HG03097 (cell line): ENCODE measurements at regions not wholly inside any gene's neighbourhood (a gene's known extent, or its start where the extent isn't known, plus 50 kb on each side); places are given as distances from the start of the nearest gene placed in this dataset.
A peak's percentile ranks its signal among the peaks of the same experiment; 100 is the strongest.

Experiments used
- ATAC-seq: cut with Tn5 transposase; IDR thresholded peaks from one replicate; pipeline ENCODE4 v1.9.1; 2021; ENCODE audit not compliant: unreplicated experiment, low FRiP score

DNA sequence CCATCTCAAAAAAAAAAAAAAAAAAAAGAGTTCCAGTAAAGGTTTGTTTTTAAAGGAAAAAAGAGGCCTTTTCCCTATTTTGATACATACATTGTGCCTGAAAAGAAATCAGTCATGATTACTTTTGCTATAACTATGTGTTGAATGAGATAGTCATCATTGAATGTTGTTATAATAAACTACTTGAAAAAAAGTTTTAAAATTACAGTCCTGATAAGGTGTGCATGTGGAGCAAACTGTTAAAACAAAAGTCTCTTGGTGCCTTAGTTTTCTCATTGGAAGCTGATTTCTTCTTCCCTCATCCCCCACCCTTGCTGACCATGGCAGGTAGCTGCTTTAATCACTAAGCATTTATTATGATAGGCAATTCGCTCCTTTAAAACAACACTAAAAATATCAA lies 172.3 kb upstream of the TBCA start:
- no peak for ATAC-seq

DNA sequence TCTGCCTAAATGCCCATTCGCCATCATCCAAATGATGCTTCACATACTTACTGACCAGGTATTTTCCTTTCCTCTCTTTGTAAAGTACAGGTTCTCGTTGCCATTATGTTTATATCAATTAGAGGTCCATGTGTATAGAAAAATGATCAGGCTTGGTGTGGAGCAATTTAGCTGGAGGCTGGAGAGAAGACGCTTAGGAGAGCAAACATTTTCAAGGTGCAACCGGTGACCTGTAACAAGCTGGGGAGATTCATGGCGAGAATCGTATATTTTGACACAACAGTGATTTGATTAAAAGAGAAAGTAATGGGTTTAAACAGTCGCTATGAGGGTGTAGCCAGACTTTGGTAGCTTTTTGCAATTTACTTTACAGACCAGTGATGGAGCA lies 170.9 kb upstream of the TBCA start:
- no peak for ATAC-seq

DNA sequence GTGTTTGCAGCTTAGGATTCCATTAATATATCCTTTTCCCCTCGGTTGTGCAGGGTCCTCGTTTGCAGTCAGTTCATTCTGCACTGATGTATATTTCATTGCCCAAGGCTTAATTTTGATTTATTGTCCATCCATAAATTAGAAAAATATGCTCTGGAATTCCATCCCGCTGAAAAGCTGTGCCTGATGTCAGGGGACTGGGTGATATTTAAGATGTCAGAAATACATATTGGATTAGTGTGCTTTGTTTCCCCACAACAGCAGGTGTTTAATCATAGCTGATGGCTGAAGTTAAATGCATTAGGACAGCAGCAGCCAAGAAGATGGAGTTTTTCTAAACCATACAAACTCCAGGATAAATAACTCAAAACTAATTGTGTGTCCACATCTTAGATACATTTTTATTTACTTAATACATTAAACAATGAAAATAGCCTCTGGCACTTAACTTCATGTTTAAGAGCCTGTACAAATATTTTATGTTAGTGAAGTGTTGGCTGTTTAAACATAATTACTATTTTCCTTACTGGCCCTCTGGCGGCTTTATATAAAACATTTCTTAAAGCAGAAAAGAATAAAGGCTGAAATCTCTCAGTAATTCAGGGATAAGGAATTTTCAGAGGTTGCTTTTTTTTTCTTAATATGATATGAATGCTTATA lies 170.4 kb upstream of the TBCA start:
- no peak for ATAC-seq

DNA sequence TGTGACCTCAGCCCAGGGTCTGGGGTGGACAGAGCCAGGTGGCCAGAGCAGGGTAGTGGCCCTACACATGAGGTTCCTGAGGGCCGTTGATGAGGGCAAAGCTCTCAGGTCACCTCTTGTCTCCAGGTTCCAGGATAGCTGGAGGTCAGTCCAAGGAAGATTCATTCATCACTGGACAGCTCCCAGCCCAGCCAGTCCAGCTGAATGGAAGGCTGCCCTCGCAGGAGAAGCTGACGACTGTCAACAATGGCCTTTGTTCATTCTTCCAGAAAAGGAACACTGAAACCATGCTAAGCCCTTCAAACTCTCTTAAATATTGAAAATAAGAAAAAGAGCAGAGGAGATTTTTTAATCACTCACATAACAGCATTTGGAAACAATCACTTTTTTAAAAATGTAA lies 169.7 kb upstream of the TBCA start:
- no peak for ATAC-seq

DNA sequence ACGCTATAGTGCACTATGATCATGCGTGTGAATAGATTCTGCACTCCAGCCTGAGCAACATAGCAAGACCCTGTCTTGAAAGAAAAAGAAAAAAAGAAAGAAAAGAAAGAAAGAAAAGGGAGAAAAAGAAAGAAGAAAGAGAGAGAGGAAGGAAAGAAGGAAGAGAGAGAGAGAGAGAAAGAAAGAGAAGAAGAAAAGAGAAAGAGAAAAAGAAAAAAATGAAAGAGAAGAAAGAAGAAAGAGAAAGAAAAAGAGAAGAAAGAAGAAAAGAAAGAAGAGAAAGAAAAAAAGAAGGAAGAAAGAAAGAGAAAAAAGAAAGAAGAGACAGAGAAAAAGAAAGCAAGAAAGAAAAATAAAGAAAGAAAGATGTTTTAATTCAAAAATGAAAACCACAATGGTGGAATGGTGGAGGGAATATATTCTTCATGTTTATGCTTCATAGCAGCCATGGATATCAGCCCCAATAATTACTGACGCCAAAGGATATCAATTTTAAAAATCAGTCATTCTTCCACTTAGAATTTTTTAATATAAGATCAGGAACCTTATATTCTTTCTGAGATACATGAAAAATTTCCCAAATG lies 168.7 kb upstream of the TBCA start:
- ATAC-seq = no peak

DNA sequence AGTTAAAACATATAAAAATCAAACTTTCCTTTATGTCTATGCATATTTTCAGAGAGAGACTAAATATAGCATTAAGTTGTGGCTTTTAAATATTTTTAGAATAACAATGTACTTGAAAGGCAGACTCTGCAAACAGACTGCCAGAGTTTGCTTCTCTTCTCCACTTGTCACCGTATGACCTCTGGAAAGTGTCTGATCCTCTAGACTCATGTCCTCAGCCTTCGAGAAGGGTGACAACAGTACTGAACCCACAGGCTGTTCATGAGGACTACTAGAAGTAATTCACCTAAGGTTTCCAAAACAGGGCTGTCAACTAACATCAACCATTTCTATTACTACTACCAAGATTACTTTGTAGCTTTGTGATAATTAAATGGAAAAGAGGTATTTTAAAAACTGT lies 167.7 kb upstream of the TBCA start:
- ATAC-seq = no peak

DNA sequence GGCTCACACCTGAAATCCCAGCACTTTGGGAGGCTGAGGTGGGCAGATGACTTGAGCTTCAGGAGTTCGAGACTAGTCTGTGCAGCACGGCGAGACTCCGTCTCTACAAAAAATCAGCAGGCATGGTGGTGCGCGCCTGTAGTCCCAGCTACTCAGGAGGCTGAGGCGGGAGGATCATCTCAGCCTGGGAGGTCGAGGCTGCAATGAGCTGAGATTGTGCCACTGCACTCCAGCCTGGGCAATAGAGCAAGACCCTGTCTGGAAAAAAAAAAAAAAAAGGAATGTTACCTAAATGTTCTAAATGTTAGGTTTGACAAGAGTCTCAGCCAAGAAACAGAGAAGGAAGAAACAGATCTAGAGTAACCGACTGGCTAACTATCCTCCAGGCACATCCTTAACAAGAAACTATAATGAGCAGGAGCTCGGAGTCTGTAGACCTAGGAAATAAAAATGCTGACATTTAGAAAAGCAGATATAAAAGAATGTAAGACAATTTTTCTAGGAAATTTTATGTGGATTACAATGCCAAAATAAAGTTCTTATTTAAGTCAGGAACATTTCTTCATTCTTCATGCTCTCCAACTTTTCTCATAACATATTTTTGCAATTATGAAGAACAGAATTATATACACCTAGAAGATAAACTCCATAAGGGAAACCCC lies 166.6 kb upstream of the TBCA start:
- no peak for ATAC-seq

DNA sequence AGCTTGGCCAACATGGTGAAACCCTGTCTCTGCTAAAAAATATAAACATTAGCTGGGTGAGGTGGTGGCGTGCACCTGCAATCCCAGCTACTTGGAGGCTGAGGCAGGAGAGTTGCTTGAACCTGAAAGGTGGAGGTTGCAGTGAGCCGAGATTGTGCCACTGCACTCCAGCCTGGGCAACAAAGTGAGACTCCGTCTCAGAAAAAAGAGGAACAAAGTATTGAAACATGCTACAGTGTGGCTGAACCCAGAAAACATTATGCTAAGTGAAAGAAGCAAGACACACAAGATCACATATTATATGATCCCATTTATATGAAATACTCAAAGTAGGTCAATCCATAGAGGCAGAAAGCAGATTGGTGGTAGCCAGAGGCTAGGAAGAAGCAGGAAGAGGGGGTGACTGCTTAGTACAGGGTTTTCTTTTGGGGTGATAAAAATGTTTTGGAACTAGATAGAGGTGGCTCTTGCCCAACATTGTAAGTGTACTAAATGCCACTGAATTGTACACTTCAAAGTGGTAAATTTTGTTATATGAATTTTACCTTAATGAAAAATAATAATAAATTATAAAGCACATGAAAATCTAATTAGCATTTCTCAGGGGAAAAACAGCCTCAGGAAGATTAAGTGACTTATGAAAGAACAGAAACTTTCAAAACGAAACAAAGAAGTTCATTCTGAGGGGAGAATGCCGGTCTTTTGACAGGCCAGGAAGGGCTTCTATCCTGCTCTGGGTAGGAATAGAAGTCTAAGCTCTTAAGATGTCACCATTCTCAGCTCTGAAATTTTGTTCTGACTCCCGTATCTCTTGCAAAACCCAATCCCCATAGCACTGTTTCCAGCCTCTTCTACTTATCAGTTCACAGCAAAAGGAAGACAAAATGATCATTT lies 161.1 kb upstream of the TBCA start:
- ATAC-seq = peak; percentile 55

DNA sequence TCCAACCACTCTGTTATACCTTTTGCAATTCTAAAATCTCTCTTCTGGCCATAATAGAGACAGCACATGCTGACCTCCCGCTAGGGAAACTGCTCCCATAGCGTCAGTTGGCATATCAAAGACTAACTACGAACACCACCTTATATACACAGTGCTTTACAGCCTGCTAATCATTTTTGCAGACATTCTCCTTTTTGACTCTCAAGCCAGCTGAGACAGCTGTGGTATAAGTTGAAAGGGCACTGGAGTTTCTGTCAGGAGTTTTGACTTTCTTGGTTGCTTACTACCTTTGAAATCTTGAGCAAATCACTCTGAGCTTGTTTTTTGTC lies 160.2 kb upstream of the TBCA start:
- ATAC-seq = peak; percentile 29

DNA sequence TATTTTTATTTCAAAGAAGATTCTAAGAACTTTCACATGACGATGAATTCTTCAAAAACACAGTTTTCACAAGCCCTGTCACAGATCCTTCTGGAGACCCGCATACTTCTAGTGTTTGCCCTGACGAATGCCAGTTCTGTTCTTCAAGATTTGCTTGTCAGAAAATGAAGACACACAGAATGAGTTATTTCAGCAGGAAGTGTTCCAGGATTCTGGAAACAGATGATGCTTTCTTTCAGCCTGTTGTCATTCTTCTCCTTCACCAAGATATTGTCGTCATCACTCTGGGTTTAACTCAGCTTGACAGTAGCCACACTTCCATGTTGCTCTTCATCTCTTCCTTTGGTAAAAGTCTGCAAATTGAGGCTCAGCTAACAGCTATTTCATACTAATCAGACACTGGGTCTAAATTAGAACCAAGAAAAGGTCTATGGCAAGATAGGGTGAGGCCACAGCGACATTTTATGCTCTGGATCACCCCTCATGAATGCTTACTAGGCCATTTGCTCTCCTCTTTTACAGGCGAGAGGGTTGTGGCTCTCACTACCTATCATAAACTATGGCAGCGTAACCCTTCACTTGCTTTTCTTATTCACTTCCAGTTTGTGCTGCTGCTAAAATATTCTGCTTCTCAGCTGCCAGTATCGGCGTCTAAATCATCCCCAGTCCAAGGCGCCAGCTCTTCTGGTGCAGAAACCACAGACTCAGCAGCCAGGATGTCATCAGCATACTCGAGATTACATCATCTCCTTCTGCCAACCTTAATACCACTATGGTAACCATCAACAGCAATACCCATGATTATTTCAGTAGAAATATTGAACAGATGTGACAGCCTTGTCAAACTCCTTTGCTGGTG lies 159.6 kb upstream of the TBCA start:
- peak; percentile 66 for ATAC-seq

DNA sequence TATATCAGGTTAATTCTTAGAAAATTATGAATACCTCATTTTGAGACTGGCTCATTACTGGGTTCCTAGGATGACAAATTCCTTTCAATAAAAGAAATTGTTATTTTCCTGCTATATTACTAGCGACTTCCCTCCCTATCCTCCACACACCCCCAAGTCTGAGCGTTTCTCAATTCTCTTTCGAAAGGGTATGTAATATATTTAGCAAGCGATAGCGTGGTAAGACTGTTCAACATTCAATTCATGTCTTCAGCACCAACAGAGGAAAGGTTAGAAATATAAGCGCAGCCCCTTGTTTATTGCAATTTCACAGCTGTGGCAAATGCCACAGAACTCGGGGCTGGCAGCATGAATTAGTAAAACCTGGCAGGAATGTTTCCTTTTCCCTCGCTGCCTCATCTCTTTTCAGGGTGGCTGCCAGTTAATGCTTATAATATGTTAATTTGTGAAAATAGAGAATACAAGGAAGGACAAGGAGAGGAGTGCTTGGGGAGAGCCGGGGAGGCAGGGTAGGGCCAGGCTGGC lies 152.7 kb upstream of the TBCA start:
- no peak for ATAC-seq

DNA sequence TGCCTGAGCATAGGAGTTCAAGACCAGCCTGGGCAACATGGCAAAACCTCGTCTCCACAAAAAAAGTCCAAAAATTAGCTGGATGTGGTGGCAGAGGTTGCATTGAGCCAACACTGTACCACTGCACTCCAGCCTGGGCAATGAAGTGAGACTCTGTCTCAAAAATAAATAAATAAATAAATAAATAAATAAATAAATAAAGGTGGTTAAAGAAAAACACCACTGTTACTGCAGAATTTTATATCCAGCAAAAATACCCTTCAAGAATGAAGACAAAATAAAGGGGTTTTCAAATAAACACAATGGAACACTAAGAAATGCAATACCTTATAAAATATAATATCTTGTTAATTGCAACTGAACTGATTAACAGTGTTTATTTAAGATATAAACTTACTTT lies 150.2 kb upstream of the TBCA start:
- ATAC-seq = no peak

DNA sequence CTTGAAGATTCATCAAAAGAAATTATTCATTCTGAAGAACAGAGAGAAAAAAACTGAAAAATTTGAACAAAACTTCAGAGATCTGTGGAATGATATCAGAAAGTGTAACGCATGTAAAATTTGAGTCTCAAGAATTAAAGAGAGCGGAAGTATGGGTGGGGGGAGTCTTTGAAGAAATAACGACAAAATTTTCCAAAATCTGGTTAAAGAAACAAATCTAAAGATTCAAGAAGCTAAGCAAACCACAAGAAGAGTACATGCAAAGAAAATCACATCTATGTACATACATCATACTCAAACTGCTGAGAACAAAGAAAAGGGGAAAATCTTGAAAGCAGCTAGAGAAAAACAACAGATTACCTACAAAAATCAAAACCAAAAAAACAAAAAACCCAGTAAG lies 149.4 kb upstream of the TBCA start:
- no peak for ATAC-seq

DNA sequence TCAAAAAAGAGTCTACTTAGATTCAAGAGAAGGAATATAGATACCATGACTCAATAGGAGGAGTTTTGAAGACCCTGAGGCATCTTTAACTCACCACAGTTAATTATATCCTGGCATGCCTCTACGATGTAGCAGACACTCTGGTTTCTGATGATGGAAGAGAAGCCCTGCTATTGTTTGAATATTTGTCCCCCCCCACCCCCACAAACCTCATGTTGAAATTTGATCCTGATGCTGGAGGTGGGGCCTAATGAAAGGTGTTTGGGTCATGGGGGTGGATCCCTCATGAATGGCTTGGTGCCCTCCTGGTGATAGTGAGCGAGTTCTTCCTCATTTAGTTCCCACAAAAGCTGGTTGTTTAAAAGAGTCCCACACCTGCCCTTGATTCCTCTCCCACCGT lies 147.9 kb upstream of the TBCA start:
- no peak for ATAC-seq

DNA sequence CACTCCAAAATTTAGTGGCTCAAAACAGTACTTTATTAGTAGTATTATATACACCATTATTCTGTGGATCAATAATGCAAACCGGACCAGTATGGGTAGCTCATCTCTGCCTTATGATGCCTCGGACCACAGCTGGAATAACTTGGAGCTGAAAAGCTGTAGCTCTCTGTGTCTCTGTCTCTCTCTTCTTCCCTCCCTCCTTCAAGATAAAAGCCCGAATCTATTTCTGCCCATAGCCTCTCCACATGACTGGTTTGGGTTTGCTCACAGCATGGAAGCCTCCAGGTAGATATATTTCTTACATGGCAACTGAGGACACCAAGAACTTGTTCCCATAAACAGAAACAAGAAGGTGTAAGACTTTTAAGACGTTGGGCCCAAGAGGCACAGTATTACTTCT lies 147.5 kb upstream of the TBCA start:
- no peak for ATAC-seq

DNA sequence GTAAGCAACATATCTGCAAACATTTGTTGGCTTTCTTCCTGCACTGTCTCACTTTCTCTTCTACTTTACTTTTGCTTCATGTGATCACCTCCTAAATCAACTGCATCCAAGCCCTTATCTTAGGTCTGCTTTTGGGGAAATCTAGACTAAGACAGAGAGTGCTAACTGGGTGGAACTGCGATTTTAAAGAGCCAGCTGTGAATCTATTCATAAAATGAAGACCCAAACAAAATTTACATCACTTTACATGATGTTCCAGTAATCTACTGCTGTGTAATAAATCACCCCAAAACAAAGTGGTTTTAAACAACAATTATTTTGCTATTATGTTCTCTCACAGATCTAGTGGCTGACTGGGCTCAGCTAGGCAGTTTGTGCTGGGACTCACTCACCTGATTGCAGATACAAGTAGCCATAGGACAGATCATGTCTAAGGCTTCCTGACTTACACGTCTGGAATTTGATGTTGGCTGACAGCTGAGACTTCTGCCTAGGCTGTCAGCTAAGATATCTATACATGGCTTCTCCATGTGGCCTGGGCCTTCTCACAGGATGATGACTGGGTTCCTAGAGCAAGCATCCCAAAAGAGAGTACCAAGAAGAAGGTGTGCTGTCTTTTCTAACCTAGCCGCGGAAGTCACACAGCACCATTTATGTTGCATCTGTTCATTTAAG lies 145.1 kb upstream of the TBCA start:
- no peak for ATAC-seq

DNA sequence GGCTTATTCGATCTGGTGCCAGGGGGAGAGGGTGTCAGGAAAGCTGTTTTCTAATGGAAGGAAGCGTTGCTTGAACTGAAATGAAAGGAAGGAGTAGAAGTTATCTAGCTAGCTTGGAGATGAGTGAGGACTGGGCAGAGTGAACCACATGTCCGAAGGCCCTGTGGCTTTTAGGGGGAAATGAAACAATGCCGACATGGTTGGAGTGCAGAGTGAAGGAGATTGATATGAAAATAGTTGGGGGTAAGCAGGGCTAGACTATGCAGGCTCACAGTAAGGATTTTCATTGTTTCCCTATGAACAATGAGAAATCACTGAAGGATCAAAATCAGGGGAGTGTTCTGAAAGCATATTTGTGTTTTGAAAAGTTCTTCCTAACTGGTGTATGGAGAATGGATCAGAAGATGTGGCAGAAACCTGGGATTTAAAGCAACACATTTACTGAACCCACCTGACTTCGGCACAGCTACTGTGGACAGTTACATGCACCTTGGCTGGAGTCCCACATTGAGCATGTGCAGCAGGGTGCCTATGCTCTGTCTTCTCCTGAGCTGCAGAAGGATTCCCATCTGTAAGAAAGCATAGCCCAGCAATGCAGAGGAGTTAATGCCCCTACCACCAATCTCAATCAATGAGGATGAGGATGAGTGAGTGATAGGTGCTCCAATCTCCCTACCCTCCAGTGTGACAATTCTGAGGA lies 144.4 kb upstream of the TBCA start:
- no peak for ATAC-seq

DNA sequence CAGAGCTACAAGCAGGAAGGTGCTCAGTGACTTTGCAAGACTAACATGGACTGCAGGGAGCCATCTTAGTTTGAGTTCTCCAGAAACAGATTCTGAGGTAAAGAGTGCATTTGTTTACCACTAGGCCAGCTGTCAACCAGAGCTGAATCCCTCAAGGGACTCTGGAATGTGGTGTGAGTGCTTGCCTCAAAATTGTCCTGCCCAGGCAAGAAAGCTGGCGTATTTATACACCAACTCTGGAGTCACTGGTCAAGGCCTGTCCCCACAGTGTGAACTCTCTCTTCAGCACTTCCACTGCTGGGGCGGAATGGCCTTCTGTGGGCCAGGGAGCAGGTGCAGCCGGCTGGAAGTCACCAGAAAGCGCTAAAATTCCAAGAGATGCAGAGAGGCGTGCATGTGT lies 139.2 kb upstream of the TBCA start:
- ATAC-seq = no peak

DNA sequence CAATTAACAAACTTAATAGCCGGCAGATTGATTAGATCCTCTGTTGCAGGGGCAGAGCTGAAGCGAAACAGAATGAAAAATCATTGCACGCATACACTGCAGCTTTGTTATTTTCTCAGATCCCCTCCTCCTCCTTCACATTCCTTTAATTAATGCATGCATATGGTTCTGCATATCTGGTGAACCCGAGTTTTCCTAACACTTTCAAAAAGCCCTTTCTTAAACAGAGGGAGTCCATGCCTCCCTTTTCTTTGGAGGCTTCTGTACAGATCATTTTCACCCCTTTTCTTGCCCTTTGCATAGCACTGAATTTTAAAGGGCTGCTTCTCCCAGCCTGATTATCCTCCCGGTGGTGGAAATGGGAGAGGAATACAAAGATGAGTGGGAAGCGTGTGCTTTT lies 136.6 kb upstream of the TBCA start:
- no peak for ATAC-seq
